ENCODE measurements at regions not wholly inside any gene's neighbourhood (a gene's known extent, or its start where the extent isn't known, plus 50 kb on each side); places are given as distances from the start of the nearest gene placed in this dataset.
A peak's percentile ranks its signal among the peaks of the same experiment; 100 is the strongest.

DNA sequence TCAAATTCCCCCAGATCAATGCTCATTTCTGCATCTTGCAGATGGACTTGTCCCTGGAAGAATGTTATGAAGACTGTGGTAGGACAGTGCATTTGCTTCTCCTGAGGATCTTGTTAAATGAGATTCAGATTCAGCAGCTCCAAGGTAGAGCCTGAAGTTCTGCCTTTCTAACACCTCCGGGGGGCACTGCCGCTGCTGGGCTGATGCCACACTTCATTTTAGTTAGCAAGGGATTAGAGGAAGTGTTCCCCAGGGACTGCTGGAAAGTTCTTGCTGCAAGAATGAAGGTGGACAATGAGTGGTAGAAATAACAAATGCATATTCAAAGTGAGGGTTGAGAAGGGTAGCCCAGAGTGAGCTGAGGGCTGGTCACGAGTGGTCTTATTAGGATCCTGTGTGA, 434.3 kb upstream of the AKR1E2 start:
- no peak for FAIRE-seq
- TF ChIP-seq POLR2AphosphoS5 (IDR thresholded peaks at IDR 0.05; ENCODE audit: low read depth, low read length) (no peak), POLR2A (IDR thresholded peaks at IDR 0.05; ENCODE audit: low read depth, low read length) (no peak), TAF1 (IDR thresholded peaks at IDR 0.05; ENCODE audit: borderline replicate concordance, low read depth, low read length) (no peak)
- DNase-seq (ENCODE audit: insufficient read length), result no peak

- DNase-seq (ENCODE audit: insufficient read length) (no peak), FAIRE-seq (no peak)
- TF ChIP-seq POLR2A (IDR thresholded peaks at IDR 0.05; ENCODE audit: low read depth, low read length) (no peak), POLR2AphosphoS5 (IDR thresholded peaks at IDR 0.05; ENCODE audit: low read depth, low read length) (no peak), TAF1 (IDR thresholded peaks at IDR 0.05; ENCODE audit: borderline replicate concordance, low read depth, low read length) (no peak)
These were observed 435.8 kb upstream of the AKR1E2 start for GRCh38 chr10:4390219-4390618.

- DNase-seq (ENCODE audit: insufficient read length), result no peak
- TF ChIP-seq POLR2A (IDR thresholded peaks at IDR 0.05; ENCODE audit: low read depth, low read length) (no peak), TAF1 (IDR thresholded peaks at IDR 0.05; ENCODE audit: borderline replicate concordance, low read depth, low read length) (no peak), POLR2AphosphoS5 (IDR thresholded peaks at IDR 0.05; ENCODE audit: low read depth, low read length) (no peak)
- FAIRE-seq, result no peak
These were observed 440.7 kb upstream of the AKR1E2 start for GRCh38 chr10:4385231-4385870.

DNA sequence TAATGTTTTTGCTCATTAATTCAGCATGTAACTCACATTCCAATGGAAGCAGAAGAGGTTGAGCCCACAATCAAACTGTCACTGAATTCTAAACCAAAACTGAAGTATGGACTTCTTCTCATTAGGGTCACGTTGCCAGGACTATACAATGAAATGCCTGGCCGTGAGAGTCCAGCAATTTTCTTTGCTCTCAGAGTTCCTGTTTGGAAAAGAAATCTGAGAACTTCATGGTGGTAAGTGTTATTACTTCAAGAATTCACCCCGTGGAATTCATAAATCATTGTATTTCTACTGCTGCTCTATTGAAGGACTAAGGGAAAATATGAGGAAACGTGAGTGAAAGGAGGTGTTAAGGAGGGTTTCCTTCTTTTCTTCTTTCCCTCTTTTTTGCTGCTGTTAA, 441.8 kb upstream of the AKR1E2 start:
- DNase-seq (ENCODE audit: insufficient read length), result no peak

GRCh38 chr10:4383651-4384098, 442.3 kb upstream of the AKR1E2 start:
- TF ChIP-seq POLR2AphosphoS5 (IDR thresholded peaks at IDR 0.05; ENCODE audit: low read depth, low read length) (no peak), POLR2A (IDR thresholded peaks at IDR 0.05; ENCODE audit: low read depth, low read length) (no peak), TAF1 (IDR thresholded peaks at IDR 0.05; ENCODE audit: borderline replicate concordance, low read depth, low read length) (no peak)
- FAIRE-seq (no peak), DNase-seq (ENCODE audit: insufficient read length) (no peak)

More for the DNA sequence above, 441.8 kb upstream of the AKR1E2 start:
- no peak for TF ChIP-seq TAF1 (IDR thresholded peaks at IDR 0.05; ENCODE audit: borderline replicate concordance, low read depth, low read length)
- no peak for TF ChIP-seq POLR2A (IDR thresholded peaks at IDR 0.05; ENCODE audit: low read depth, low read length)
- no peak for TF ChIP-seq POLR2AphosphoS5 (IDR thresholded peaks at IDR 0.05; ENCODE audit: low read depth, low read length)
- FAIRE-seq, result no peak

- TF ChIP-seq POLR2A (IDR thresholded peaks at IDR 0.05; ENCODE audit: low read depth, low read length) (no peak), POLR2AphosphoS5 (IDR thresholded peaks at IDR 0.05; ENCODE audit: low read depth, low read length) (no peak), TAF1 (IDR thresholded peaks at IDR 0.05; ENCODE audit: borderline replicate concordance, low read depth, low read length) (no peak)
- FAIRE-seq (no peak), DNase-seq (ENCODE audit: insufficient read length) (no peak)
These were observed 443.2 kb upstream of the AKR1E2 start for GRCh38 chr10:4382811-4383210.

DNA sequence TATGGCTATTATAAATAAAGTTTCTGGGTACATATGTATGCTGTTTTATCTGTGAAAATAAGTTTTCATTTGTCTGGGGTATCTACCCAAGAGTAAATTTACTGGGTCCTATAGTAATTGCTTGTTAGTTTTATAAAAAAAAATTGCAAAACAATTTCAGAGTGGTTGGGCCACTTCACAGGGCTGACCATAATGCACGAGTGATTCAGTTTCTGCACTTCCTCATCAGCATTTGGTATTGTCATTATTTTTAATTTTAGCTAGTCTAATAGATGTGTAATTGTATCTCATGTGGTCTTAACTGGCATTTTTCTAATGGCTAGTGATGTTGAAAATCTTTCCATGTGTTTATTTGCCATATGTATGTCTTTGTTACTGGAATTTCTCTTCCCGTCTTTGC, 452.4 kb upstream of the AKR1E2 start:
- TF ChIP-seq POLR2A (IDR thresholded peaks at IDR 0.05; ENCODE audit: low read depth, low read length), result no peak
- no peak for TF ChIP-seq POLR2AphosphoS5 (IDR thresholded peaks at IDR 0.05; ENCODE audit: low read depth, low read length)
- TF ChIP-seq TAF1 (IDR thresholded peaks at IDR 0.05; ENCODE audit: borderline replicate concordance, low read depth, low read length), result no peak
- FAIRE-seq (no peak), DNase-seq (ENCODE audit: insufficient read length) (no peak)

GRCh38 chr10:4373098-4373497, 452.9 kb upstream of the AKR1E2 start:
- no peak for TF ChIP-seq TAF1 (IDR thresholded peaks at IDR 0.05; ENCODE audit: borderline replicate concordance, low read depth, low read length)
- TF ChIP-seq POLR2A (IDR thresholded peaks at IDR 0.05; ENCODE audit: low read depth, low read length), result no peak
- TF ChIP-seq POLR2AphosphoS5 (IDR thresholded peaks at IDR 0.05; ENCODE audit: low read depth, low read length), result no peak
- FAIRE-seq (no peak), DNase-seq (ENCODE audit: insufficient read length) (no peak)

DNA sequence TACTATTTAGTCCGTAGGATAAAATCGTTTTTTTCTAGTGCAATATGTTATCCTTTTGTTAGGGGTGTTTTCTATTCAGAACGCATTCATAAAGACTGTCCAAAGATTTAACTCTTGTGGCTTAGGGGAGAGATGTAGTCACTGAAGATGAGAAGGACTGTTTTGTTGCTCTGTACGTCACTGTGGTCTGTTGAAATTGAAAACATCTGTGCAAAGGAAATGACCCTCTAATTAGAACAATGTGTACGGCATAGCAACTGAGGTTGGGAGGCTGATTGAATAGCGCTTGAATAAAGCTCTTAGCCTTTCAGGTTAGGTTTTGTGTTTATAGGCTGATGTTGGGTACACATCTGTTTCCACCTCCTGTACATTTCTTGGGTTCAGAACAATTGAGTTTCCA, 453.4 kb upstream of the AKR1E2 start:
- TF ChIP-seq POLR2A (IDR thresholded peaks at IDR 0.05; ENCODE audit: low read depth, low read length) (no peak), POLR2AphosphoS5 (IDR thresholded peaks at IDR 0.05; ENCODE audit: low read depth, low read length) (no peak), TAF1 (IDR thresholded peaks at IDR 0.05; ENCODE audit: borderline replicate concordance, low read depth, low read length) (no peak)
- DNase-seq (ENCODE audit: insufficient read length), result no peak
- peak; percentile 17 for FAIRE-seq

- TF ChIP-seq POLR2AphosphoS5 (IDR thresholded peaks at IDR 0.05; ENCODE audit: low read depth, low read length), result no peak
- TF ChIP-seq POLR2A (IDR thresholded peaks at IDR 0.05; ENCODE audit: low read depth, low read length), result no peak
- TF ChIP-seq TAF1 (IDR thresholded peaks at IDR 0.05; ENCODE audit: borderline replicate concordance, low read depth, low read length), result no peak
- FAIRE-seq (no peak), DNase-seq (ENCODE audit: insufficient read length) (no peak)
These were observed 454.2 kb upstream of the AKR1E2 start for GRCh38 chr10:4371691-4372295.

DNA sequence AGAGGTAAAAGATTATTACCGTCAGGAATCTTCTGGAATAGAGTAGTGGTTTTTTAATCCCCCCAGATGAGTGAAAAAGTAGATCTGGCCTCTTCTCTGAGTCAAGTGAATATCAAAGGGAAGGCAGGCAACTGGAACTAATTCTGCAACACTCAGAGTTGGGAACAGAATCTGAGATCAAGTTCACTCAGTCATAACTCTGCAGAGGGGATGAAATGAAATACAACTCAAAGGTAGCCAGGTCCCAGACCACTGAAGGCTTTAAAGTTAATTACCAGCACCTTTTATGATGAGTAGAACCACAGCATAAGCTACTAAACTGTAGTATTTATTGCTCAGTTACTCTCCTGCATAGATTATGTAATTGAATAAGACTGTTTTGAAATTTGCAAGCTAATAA, 455.6 kb upstream of the AKR1E2 start:
- no peak for DNase-seq (ENCODE audit: insufficient read length)
- no peak for FAIRE-seq
- TF ChIP-seq POLR2AphosphoS5 (IDR thresholded peaks at IDR 0.05; ENCODE audit: low read depth, low read length) (no peak), POLR2A (IDR thresholded peaks at IDR 0.05; ENCODE audit: low read depth, low read length) (no peak), TAF1 (IDR thresholded peaks at IDR 0.05; ENCODE audit: borderline replicate concordance, low read depth, low read length) (no peak)

DNA sequence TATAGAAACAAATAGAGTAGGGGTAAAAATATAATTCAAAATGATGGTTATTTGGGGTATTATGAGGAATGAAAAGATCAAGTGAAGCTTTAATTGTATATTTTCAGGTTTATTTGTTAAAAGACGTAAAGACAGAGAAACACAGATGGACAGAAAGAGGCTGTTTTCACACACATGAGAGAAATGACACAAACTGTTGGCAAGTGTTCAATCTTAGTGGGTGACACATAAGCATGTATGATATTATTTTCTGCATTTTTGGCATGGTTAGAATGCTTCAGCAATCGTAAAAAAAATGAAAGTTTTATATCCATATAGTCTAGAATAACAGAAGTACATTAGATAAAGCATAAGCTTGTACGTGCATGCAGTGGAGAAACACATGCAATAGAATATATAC, 464.4 kb upstream of the AKR1E2 start:
- no peak for FAIRE-seq
- TF ChIP-seq POLR2A (IDR thresholded peaks at IDR 0.05; ENCODE audit: low read depth, low read length) (no peak), TAF1 (IDR thresholded peaks at IDR 0.05; ENCODE audit: borderline replicate concordance, low read depth, low read length) (no peak), POLR2AphosphoS5 (IDR thresholded peaks at IDR 0.05; ENCODE audit: low read depth, low read length) (no peak)
- DNase-seq (ENCODE audit: insufficient read length), result no peak

All from GM12892 (cell line).